GM12873 (cell line): ENCODE measurements at regions not wholly inside any gene's neighbourhood (a gene's known extent, or its start where the extent isn't known, plus 50 kb on each side); places are given as distances from the start of the nearest gene placed in this dataset.

Source experiments
- TF ChIP-seq, protein P1 (sequence below): IDR thresholded peaks from 2 replicates; pipeline ENCODE4 v1.5.1; 2012; ENCODE audit warnings: low read depth, mild to moderate bottlenecking, moderate library complexity, low read length, control low read depth; ENCODE audit not compliant: insufficient read depth; ENCODE audit errors: missing control alignments

DNA sequence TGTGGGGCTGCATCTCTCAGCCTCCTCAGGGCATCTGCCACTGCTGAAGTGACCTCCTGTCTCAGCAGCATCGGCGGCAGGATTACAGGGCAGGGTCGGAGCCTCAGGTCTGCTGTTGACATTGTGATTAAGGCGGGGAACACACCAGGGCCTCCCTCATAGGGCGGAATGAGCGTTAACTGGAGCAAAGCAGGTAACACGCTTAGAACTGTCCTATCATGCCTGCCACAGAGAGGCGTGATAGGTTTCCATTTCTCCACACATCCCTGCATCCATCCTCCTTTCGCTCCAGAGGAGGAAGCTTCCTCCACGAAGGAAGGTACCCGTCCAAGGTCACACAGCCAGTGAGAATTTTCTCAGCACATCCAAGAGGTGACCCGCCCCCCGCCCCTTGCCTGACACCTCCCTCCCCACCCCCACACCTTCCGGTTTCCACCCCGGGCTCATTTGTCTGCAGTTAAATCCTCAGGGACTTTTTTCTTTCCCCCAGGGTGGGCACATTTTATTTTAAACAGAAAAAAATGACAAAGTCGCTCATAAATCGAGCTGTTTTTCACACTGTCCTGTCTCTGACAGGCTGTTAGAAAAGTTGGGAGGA is 200.8 kb downstream of the TFAP2C start:
- TF ChIP-seq, protein P1, sequence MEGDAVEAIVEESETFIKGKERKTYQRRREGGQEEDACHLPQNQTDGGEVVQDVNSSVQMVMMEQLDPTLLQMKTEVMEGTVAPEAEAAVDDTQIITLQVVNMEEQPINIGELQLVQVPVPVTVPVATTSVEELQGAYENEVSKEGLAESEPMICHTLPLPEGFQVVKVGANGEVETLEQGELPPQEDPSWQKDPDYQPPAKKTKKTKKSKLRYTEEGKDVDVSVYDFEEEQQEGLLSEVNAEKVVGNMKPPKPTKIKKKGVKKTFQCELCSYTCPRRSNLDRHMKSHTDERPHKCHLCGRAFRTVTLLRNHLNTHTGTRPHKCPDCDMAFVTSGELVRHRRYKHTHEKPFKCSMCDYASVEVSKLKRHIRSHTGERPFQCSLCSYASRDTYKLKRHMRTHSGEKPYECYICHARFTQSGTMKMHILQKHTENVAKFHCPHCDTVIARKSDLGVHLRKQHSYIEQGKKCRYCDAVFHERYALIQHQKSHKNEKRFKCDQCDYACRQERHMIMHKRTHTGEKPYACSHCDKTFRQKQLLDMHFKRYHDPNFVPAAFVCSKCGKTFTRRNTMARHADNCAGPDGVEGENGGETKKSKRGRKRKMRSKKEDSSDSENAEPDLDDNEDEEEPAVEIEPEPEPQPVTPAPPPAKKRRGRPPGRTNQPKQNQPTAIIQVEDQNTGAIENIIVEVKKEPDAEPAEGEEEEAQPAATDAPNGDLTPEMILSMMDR = no peak

DNA sequence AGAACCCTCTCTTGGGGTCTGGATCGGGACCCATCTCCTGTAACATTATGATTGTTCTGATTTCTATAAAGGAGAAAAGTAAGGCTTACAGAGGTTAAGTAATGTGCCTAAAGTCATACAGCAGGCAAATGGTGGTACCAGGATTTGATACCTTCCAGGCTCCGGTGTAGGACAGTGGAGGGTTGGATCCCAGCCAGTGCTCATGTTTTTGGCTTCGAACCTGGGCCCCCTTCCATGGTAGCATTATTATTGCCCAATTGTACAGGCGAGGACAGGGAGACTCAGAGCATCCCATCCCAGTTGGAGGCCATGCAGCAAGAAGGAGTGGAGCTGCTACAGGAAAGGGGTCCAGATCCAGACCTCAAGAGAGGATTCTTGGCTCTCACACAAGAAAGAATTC is 202.7 kb downstream of the TFAP2C start:
- TF ChIP-seq, protein P1 = no peak

DNA sequence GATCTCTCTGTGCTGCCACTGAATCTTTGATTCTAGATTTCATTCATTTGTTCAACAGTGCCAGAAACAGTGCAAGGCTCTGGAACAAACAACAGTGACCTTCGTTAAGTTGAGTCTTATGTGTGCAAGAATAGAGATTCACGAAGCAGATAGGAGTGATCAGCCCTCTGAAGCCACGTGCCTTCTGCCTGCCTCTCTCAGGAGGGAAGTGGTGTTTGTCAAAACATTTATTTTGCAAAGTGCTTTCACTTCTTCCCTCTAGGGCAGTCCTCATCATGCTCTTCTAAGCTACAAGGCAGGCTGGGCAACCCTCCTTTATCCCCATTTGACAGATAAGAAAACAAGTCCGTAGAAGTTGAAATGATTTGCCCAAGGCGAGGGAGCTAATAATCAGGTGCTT is 204.3 kb downstream of the TFAP2C start:
- TF ChIP-seq, protein P1 = no peak

DNA sequence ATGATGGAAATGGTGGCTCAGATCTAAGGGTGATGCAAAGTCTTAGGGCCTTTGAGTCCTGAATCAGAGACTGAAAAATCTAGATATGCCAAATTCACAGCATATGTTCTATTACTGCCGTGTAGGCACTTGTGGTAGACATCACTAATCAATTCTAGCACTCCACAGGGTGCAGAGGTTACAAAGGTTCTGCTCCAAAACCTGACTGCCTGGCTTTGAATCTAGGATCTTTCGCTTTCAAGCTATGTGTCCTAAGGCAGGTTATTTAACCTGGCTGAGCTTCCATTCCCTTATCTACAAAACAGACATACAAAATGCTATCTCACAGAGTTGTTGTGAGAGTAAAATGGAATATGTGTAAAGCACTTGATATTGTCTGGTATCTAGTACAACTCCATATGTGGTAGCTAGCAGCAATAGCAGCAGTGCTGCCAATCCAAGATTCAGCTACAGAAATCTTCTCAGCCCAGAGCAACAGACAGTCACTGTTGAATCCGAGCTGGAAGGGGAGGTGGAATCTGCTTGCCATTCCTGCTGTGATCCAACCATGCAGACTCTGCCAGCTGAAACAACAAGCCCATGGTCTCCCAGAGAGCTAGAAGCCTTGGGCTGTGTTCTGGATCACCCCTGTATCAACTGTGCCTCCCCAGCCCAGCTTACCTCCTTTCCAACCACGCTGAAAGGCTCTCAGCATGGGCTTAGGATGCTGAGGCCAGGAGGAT is 206.9 kb downstream of the TFAP2C start:
- TF ChIP-seq, protein P1 = no peak

DNA sequence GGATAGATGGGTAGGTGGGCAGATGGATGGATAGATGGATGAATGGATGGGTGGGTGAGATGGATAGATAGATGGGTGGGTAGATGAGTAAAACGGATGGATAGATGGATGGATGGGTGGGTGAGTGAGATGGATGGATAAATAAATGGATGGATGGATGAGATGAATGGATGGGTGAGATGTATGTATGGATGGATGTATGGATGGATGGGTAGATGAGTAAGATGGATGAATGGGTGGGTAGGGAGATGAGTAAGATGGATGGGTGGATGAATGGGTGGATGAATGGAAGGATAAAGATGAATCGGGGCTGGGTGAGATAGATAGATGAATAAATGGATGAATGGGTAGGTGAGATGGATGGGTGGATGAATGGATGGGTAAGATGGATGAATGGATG is 210.1 kb downstream of the TFAP2C start:
- TF ChIP-seq, protein P1 = no peak

DNA sequence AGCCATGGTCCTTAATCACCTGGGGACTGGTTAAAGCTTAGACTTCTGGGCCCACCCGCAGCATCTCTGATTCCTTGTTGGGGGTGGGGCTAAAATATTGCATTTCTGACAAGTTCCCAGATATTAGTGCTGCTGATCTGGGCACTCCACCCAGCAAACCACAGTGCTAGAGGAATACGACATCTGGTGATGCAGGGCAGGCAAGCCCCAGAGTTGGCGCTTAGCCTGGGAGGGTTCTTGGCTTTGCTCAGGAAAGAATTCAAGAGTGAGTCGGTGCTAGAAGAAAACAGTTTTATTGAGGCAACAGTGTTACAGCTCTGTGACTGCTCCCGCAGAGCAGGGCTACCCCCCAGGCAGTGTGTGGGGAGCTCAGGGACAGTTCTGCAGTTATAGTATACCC is 210.7 kb downstream of the TFAP2C start:
- TF ChIP-seq, protein P1 = no peak

DNA sequence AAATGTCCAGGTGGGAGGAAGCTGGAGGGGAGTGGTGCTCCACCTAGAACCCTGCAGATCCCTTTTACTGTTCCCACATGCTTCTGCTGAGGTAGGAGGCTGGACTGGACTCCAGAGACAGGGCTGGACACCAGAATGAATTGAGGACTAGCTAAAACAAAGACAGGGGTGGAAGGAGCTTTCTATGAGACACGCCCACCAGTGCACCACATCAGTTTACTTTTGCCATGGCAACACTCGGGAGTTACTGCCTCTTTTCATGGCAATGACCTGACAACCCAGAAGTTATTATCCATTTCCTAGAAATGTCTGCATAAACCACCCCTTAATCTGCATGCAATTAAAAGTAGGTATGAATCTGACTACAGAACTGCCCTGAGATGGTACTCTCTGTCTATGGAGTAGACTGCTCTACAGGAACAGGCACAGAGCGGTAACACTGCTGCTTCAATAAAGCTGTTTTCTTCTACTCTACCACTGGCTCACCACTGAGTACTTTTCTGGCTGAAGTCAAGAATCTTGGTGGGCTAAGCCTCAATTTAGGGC is 211.7 kb downstream of the TFAP2C start:
- TF ChIP-seq, protein P1 = no peak
